NAMALWA (cell line): ENCODE measurements at regions not wholly inside any gene's neighbourhood (a gene's known extent, or its start where the extent isn't known, plus 50 kb on each side); places are given as distances from the start of the nearest gene placed in this dataset.

ENCODE experiments used
- DNase-seq: peaks from one replicate; pipeline ENCODE4 v3.0.0-alpha.2; 2015; ENCODE audit warnings: low spot score

DNA sequence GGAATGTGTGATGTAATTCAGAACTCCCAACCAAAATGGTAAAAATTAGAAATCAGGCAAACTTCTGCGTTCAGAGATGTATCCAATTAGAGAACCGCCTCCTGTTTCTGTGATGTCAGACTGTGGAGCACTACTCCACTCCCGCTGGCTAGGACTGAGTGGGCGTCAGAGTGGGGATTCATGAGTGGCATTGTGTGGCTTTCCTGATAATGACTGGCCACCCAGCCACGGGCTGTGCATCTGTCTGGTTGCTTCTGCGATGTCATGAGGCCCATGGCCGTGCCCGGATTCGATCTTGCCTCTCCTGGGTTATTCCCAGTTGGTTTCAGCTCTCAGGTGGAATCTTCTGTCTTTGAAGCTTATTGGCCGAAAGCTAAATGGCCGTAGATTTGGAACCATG is 87.1 kb upstream of the KCNA1 start:
- DNase-seq, result no peak

DNA sequence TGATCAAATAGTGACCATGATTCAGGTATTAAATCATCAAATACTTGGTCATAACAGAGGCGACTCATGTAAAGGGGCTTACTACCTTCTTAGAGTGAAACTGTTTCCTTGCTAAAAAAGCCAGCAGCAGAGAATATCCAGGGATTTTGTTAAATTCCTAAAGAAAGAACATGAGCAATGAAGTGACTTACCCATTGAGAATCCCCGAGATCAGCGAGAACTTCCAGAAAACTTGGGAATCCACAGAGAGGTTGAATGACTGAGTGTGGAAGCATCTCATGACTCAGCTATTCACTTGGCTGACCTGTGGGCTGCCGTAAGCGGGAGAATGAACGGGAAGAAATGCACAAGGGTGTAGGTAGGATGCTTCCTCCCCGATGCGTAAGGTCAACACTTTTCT is 85.3 kb upstream of the KCNA1 start:
- no peak for DNase-seq

DNA sequence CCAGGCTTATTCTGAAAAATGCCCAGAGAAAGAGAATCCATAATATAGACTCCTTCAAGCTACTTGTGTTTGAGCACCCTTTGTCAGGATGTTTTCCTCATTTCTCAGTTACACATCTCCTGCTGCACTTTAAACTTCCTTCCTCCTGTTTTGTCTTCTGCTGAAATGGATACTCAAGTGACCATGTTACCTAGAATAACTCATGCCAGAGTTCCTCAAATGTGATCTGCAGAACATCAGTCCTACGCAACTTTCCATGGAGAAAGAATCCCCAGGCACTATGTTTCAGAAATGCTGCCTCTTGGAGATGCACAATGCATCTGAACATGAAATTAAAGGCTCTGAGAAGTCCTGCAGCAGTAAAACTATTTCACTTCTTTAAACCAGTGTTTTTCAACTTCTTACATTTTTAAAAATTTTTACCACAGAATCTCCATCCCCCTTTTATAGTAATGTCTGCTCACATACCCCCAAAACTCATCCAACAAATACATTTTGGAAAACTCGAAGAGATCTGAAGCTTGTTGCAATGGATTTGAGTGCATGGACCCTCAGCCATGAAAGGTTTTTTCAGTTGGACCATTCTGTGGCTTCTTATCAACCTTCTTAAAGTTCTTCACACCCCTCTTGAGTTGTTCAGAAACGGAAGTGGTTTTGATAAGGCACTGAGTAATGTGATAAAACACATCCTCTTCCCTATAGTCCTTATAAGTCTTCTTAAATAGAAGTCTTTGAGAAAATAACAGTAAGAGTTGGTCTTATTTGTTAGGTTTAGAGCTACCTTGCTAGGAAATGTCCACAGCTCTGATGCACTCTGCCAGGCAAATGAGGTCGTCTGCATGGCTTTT is 84.5 kb upstream of the KCNA1 start:
- DNase-seq, result peak; percentile 55

DNA sequence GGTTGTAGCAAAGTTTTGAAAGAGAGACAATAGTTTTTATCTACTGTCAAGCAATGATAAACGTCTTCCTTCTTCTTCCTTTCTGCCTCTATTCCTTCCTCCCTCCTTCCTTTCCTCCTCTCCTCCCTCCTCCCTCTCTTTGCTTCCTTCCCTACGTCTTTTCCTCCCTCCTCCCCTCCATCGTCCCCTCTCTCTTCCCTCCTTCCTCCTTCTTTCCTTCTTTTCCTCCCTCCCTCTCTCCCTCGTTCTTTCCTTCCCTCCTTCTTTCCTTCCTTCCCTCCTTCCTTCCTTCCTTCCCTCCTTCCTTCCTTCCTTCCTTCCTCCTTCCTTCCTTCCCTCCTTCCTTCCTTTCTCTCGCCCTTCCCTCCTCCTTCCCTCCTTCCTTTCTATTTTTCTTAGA is 82.8 kb upstream of the KCNA1 start:
- DNase-seq, result no peak

DNA sequence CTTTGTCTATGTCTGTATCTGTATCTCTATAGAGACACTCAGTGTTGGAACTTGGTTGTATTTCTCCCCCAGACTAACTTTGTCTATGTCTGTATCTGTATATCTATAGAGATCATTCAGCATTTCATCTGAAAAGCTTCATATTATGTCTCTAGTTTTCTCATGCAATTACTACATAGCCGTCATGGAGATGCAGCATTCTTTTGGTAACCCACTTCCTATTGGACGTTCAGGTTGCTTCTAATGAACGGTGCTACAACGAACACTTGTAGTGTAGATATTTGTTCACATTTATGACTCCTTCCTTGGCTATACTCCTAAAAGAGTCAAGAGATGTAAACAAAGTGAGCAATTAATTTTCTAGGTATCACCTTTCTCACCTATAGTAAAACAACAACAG is 81.5 kb upstream of the KCNA1 start:
- DNase-seq, result peak; percentile 44

DNA sequence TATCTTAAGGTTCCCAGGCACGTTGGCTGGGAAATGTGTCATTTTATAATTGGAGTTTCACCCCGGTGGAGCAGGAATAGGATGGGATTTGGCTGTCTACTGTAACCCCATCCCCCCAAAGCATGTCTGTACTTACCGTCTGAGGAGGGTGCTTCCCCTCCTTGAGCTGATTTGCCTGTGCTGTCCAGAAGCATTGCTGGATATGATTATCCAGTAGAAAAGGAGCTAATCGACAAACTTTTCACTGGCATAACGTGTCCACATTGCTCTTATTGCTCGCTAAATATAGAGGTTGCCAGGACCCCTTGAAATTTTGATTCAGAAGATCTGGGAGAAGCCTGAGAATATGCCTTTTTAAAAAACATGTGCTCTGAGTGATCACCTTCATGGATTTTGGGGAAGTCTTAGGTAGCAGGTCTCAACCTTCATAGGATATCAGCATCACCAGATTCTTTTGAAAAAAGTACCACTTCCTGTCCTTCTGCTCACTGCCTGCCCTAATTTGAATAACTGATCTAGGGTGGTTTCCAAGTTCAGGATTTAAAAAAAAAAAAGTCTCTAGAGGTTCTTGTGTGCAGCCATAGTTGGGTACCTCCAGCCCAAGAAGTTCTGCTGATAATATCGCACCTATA is 80.4 kb upstream of the KCNA1 start:
- peak; percentile 92 for DNase-seq

DNA sequence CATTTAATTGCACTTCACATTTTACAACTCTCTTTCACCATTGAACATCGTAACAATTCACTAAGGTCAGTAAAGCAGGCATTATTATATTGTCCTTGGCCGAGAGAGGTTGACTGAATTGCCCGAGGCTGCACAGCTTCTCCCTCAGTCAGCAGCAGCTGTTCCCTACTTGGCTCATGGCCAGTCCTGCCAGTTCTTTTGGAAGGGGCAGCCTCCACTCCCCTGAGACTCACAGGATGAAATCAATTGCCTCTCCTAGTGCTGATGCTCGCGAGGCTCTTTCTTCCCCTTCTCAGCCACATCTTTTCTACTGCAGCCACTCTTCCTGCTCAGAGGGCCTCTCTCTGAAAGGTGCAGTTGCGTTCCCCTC is 79.9 kb upstream of the KCNA1 start:
- DNase-seq, result no peak

DNA sequence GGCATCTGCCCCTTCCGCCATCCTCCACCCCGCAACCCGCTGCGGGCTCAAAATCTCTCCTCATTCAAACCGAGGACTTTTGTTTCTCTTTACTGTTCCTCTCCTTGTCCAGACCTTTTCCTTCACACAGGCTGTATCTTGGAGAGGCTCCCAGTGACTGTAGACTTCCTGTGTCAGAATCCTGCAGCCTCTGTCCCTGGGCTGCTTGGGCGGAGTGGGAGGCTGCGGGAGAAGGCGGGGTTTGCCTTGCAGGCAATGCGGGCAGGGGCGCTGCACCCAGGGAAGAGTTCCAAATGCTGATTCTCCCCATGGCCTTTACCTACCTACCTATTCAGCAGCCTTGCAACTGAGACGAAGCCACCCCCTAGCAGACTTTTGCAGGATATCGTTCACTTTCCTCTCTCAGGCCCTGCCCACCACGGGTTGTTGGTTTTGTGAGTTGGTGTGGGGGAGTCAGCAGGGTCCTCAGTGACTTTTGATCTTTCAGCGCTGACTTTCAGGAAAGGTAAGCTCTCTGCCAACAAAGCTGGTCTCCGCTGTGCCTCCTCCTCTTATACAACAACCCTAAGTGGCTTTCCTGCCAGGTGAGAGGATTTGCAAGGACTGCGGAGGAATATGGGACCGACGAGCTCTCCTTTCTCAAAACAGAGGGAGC is 79.0 kb upstream of the KCNA1 start:
- no peak for DNase-seq

DNA sequence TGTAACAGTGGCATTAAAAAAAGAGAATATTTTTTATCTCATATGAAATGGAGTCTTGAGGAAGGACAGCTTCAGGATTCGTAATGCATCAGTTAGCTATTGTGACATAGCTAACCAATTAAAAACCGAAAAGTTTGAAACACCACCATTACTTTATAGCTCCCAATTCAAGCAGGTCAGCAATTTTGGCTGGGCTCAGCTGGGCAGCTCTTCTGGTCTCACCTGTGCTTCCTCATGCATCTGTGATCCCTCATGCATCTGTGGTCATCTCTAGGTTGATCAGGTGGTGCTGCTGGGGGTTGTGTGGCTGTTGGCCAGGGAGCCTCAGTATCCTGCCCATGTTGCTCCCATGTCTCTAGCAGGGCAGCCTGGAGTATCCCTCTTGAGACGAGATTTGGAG is 76.7 kb upstream of the KCNA1 start:
- DNase-seq, result no peak

DNA sequence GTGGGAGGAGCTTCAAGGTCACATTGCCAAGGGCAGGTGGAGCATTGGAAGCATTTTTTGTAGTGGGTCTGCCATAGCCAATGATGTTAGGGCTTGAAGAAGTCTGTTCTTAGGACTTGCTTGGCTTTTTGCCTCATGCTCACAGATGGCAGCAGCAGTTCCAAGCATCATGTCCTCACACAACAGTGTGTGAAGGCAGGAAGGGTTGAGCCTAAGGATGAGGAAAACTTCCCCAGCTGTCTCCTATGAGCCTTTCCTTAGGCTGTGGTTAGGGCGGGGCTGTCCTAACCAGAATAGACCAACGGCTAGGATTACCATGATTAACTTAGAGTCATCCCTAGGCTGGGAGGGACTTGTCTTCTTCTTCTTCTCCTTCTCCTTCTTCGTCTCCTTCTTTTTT is 76.2 kb upstream of the KCNA1 start:
- DNase-seq, result peak; percentile 60

DNA sequence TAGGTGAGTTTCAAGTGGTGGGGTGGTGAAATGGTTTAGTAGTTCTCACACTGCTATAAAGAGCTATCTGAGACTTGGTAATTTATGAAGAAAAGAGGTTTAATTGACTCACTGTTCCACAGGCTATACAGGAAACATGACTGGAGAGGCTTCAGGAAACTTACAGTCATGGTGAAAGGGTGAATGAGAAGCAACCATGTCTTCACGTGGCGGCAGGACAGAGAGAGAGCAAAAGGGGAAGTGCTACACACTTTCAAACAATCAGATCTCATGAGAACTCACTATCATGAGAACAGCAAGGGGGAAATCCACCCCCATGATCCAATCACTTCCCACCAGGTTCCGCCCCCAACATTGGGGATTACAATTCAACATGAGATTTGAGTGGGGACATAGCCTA is 67.3 kb upstream of the KCNA1 start:
- DNase-seq, result peak; percentile 25

DNA sequence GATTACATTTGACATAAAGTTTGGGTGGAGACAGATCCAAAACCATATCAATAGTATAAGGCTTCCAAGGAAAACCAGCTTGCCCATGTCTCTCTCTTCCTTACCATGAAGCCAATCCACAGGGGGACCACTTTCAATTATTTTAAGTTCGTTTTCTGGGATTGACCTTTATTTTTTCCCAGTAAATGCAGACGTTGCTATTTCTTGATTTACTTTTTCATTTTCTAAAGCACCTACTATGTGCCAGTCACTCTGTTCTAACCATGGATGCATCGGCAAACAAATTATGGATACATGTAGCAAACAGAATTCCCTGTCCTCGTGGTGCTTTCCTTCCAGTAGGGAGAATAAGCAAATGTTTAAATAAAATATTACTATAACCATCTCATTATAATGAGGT is 65.8 kb upstream of the KCNA1 start:
- DNase-seq, result no peak

DNA sequence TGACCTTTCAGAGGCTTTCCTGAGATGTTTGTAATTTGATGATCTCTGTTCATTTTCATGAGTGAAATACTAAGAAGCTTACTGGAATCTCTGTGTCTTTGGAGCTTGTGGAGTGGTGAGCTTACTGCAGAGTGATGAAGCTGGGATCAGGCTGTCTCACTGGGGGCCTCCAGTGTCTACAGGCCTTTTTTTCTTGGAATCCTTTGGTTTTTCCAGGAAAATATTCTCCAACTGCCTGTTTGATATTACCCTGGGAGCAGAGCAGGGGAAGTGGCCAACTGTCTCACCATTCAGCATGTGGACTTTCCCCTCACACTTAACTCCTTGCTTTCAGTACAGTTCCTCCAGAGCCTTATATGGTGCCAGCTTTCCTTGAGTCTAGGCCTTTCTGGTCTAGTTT is 62.0 kb upstream of the KCNA1 start:
- no peak for DNase-seq

DNA sequence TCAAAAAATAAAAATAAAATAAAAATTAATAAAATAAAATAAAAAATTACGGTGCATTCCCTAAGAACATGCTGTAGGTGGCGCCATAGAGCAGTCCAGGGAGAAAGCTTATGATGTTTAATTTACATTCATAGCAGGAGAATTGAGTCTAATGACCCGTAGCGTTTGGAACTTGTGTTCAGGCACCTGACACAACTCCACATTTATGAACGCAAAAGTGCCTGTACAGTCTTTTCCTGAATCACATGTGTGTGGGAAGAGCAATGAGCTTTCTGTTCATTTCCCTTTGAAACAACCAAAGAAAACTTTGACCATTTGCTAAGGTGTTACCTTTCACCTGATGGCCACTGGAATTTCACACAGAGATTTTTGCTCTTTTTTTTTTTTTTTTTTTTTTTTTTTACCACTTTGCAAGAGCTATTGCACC is 60.6 kb upstream of the KCNA1 start:
- peak; percentile 67 for DNase-seq

DNA sequence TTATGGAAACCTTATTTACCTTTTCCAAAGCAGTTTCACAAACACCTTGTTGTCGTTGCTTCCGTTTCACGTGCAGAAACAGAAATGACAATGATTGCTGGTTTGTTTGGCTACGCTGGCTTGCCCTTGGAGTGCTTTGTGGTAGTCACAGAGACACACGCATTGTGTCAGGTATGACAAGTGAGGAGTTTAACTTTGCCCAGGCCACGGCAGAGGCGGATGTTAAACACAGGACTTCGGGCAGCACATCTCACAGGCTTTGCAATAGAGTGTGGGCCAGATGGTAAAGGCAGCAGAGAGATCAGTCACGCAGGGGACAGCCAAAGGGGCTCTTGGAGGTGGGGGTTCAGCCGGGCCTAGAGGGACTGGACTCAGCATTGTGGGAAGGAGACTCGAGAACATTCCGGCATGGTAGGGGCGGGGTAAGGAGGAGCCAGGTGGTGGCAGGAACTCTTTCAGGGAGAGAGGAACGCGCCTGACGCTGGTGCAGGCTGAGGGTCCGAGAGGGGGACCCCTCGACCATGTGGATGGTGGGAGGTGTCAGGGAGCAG is 59.8 kb upstream of the KCNA1 start:
- no peak for DNase-seq

DNA sequence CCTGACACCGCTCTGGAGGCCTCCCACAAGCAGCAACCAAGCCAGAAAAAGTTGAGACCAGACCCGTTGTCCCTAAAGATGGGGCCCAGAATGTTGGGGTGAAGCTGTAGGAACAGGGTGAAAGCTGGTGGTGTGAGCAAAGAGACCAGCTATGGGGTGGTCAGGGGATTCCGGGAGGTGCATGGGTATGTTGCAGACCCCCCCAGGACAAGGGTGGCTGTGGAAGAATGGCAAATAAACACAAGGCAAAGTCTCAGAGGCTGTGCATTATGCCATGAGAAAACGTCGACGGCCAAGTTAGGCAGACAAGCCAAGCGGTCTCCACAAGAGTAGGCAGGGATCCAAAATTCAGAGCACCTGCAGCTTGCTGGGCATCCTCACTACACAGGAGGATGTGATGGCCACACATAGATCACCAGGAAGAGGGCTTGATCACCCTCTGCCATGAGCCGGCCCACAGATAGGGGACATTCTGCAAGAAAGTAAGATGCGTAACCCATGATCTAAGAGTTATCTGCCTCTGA is 58.8 kb upstream of the KCNA1 start:
- DNase-seq, result no peak

DNA sequence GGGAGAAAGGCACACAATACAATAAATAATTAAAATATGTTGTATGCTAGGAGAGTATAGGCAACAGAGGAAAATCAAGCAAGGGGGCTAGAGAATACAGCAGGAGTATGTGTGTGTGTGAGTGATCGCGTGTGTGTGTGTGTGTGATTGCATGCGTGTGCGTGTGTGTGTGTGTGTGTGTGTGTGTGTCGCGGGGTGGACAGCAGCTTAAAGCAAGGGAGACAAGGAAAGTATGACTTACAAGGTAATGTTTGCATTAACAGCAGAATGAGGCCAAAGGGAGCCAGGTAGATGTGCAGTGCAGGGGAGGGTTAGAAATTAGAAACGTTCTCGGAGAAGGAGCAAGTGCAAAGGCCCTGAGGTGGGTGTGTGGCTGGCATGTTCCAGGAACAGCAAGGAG is 57.4 kb upstream of the KCNA1 start:
- no peak for DNase-seq

DNA sequence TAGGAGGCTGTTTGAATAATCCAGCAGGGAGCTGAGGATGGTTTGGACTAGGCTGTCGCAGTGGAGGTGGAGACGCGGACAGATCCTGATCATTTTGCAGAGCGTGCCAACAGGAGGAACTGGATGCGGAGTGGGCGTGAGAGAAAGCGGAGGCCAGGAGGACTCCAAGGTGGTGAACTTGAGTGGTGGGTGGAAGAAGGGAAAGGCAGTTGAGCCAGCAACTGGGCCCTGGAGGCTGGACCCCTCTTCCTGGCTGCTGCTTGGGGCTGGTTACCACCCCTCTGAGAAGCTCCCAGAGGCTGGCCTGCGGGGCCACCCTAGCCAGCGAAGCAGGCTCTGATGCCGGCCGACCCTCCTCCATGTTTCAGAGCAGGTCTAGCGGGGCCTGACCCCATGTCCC is 56.8 kb upstream of the KCNA1 start:
- no peak for DNase-seq

DNA sequence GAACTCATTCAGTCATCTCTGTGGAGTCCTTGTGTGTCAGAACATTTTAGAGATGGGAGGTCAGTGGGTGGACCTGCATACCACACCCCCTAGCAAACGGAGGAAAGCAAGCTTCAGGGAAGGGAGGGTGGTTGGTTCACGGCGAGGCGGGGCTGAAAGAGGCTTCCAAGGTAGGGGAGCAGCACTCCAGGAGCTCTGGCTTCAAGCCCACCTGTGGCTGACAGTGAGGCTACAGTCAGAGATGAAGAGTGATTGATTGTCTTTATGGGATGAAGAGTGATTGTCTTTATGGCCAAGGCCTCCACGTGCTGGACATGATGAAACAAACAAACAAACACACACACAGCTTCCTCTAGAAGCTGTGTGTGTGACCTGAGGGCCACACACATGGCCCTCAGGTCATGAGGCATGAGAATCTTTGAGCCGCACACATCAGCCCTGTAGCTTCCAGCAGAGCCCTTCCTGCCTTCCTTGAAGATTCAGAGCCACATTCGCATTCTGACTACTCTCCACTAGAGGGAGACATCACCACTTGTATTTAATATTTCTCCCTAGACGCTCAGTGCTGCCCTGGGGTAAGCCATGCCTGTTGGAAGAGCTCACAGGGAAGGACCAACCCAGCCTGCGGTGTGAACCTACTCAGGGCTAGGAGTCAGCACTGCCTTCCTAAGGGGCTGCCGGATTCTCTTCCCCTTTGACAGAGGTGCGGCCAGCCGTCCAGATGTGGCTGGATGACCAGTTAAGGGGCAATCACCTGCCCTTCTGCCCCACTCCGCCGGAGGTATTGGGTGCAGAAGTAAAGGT is 54.4 kb upstream of the KCNA1 start:
- DNase-seq, result peak; percentile 93

DNA sequence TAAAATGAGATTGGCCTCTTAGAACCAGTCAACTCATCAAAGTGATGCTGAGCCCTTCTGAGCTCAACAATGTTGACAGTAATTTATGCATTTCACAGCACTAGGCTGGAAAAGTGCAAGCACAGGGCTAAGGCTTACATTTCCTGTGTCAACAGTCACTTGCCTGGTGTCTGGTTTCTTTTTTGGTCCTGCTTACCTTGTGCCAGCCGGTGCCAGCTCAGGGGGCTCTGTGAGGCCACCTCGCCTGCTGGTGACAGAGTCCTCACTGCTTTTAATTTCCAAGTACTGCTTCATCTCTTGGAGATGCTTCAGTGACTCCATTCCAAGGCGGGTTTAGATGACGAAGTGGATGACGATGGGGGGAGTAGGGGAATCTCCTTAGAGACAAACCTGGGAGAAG is 53.1 kb upstream of the KCNA1 start:
- peak; percentile 17 for DNase-seq

DNA sequence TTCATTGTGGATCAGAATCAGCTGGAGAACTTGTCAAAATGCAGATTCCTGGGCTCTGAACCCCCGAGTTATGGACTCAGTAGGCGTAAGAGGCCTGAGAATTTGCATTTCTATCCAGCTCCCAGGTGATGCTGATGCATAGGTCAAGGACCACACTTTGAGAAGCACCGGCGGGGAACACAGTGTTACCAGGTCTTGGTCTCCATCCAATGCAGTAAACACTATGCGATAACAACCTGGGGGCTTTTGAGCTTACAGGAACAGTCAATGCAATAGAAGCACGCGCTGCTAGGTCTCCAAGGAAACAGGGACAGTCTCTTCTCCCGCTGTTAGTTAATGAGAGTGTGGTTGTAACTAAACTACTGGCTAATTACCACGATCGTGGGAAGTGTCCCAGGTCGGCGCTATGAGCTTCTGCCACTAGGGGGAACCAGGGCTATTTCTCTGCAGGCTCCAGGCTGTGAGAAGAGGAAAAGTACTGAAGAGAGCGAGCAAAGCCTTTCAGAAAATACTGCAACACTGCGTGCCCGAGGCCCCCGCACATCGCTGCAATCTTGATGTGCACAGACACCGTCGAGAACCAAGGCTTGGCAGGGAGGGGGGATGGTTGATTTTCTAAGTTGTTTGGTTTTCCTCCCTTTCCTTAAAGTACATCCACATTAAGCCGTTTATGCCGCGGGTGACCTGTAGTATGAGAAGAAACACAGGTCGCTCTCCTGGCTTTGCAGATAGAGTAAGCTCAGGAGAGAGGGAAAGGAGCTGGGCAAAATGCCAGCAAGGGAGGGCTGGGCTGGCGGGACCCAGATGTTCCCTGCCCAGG is 52.0 kb upstream of the KCNA1 start:
- peak; percentile 88 for DNase-seq
